ENCODE measurements at regions not wholly inside any gene's neighbourhood (a gene's known extent, or its start where the extent isn't known, plus 50 kb on each side); places are given as distances from the start of the nearest gene placed in this dataset.

- Histone ChIP-seq H3K9me3 (no peaks in the 10 kb centered on the region), H3K9ac (ENCODE audit: low read depth in 2 of 2, low read length in 2 of 2) (no peak overlapping the region), H3K27ac (no peak overlapping the region), H3K27me3 (no peaks in the 10 kb centered on the region), H3K4me1 (no peaks in the 10 kb centered on the region), H3K36me3 (no peaks in the 10 kb centered on the region), H3K4me3 (no peak overlapping the region)
- no peak for DNase-seq
- intact Hi-C loops (cut with DNase I): no loop called here
- no peak for TF ChIP-seq CTCF (IDR thresholded peaks at IDR 0.05)
These were observed 205.4 kb downstream of the TPBG start for GRCh38 chr6:82569022-82569421.

GRCh38 chr6:82570083-82570482, 206.5 kb downstream of the TPBG start:
- no peak overlapping the region for H3K4me3 ChIP-seq
- no peaks in the 10 kb centered on the region for H3K36me3 ChIP-seq
- H3K27ac ChIP-seq: no peak overlapping the region
- H3K9ac ChIP-seq (ENCODE audit: low read depth in 2 of 2, low read length in 2 of 2): no peak overlapping the region
- H3K27me3 ChIP-seq: no peaks in the 10 kb centered on the region
- no peaks in the 10 kb centered on the region for H3K4me1 ChIP-seq
- intact Hi-C loops (cut with DNase I): no loop called here
- TF ChIP-seq CTCF (IDR thresholded peaks at IDR 0.05): no peak
- DNase-seq: no peak
- no peaks in the 10 kb centered on the region for H3K9me3 ChIP-seq

GRCh38 chr6:82571455-82571854, 207.8 kb downstream of the TPBG start:
- no peak for DNase-seq
- intact Hi-C loops (cut with DNase I): no loop called here
- Histone ChIP-seq H3K36me3 (no peaks in the 10 kb centered on the region), H3K27ac (no peak overlapping the region), H3K27me3 (no peaks in the 10 kb centered on the region), H3K4me1 (no peaks in the 10 kb centered on the region), H3K4me3 (no peak overlapping the region), H3K9me3 (no peaks in the 10 kb centered on the region), H3K9ac (ENCODE audit: low read depth in 2 of 2, low read length in 2 of 2) (no peak overlapping the region)
- no peak for TF ChIP-seq CTCF (IDR thresholded peaks at IDR 0.05)

- Histone ChIP-seq H3K36me3 (no peaks in the 10 kb centered on the region), H3K27me3 (no peaks in the 10 kb centered on the region), H3K4me3 (no peak overlapping the region), H3K27ac (no peak overlapping the region), H3K9me3 (no peaks in the 10 kb centered on the region), H3K9ac (ENCODE audit: low read depth in 2 of 2, low read length in 2 of 2) (no peak overlapping the region), H3K4me1 (no peaks in the 10 kb centered on the region)
- no peak for TF ChIP-seq CTCF (IDR thresholded peaks at IDR 0.05)
- intact Hi-C loops (cut with DNase I): no loop called here
- DNase-seq: no peak
These were observed 209.8 kb downstream of the TPBG start for GRCh38 chr6:82573254-82573972.

GRCh38 chr6:82576284-82576683, 212.7 kb downstream of the TPBG start:
- Histone ChIP-seq H3K4me1 (no peaks in the 10 kb centered on the region), H3K4me3 (no peak overlapping the region), H3K9ac (ENCODE audit: low read depth in 2 of 2, low read length in 2 of 2) (no peak overlapping the region), H3K36me3 (no peaks in the 10 kb centered on the region), H3K27ac (no peak overlapping the region), H3K27me3 (no peaks in the 10 kb centered on the region), H3K9me3 (no peaks in the 10 kb centered on the region)
- no peak for TF ChIP-seq CTCF (IDR thresholded peaks at IDR 0.05)
- intact Hi-C loops (cut with DNase I): no loop called here
- no peak for DNase-seq

All from colonic mucosa (tissue), 4 donors.